Type B pancreatic cell (in vitro differentiated cells): ENCODE measurements at regions not wholly inside any gene's neighbourhood (a gene's known extent, or its start where the extent isn't known, plus 50 kb on each side); places are given as distances from the start of the nearest gene placed in this dataset.
A peak's percentile ranks its signal among the peaks of the same experiment; 100 is the strongest.

ENCODE experiments used
- DNase-seq: peaks from one replicate; pipeline ENCODE4 v3.0.0; 2021; ENCODE audit warnings: mixed read lengths; ENCODE audit not compliant: unreplicated experiment; ENCODE audit errors: extremely low spot score
- H3K27ac Mint-ChIP-seq: 2 replicates; pipeline ENCODE4 v1.8.0; 2021; ENCODE audit warnings: mild to moderate bottlenecking, mixed read lengths
- H3K27me3 Mint-ChIP-seq: 2 replicates; pipeline ENCODE4 v1.8.0; 2021; ENCODE audit warnings: mixed read lengths
- H3K36me3 Mint-ChIP-seq: 2 replicates; pipeline ENCODE4 v1.8.0; 2021; ENCODE audit warnings: mixed read lengths
- H3K4me1 Mint-ChIP-seq: one replicate; pipeline ENCODE4 v1.8.0; 2021; ENCODE audit warnings: mixed read lengths; ENCODE audit not compliant: unreplicated experiment
- H3K4me3 Mint-ChIP-seq: 2 replicates; pipeline ENCODE4 v1.8.0; 2021; ENCODE audit warnings: mild to moderate bottlenecking, mixed read lengths
- H3K9me3 Mint-ChIP-seq: 2 replicates; pipeline ENCODE4 v1.8.0; 2021; ENCODE audit warnings: mixed read lengths
- CTCF ChIP-seq: fragments of 200-600 bp; sonication (generic); conservative IDR thresholded peaks from 2 replicates; pipeline ENCODE4 v1.5.0; 2021; ENCODE audit warnings: antibody characterized with exemption, mild to moderate bottlenecking

DNA sequence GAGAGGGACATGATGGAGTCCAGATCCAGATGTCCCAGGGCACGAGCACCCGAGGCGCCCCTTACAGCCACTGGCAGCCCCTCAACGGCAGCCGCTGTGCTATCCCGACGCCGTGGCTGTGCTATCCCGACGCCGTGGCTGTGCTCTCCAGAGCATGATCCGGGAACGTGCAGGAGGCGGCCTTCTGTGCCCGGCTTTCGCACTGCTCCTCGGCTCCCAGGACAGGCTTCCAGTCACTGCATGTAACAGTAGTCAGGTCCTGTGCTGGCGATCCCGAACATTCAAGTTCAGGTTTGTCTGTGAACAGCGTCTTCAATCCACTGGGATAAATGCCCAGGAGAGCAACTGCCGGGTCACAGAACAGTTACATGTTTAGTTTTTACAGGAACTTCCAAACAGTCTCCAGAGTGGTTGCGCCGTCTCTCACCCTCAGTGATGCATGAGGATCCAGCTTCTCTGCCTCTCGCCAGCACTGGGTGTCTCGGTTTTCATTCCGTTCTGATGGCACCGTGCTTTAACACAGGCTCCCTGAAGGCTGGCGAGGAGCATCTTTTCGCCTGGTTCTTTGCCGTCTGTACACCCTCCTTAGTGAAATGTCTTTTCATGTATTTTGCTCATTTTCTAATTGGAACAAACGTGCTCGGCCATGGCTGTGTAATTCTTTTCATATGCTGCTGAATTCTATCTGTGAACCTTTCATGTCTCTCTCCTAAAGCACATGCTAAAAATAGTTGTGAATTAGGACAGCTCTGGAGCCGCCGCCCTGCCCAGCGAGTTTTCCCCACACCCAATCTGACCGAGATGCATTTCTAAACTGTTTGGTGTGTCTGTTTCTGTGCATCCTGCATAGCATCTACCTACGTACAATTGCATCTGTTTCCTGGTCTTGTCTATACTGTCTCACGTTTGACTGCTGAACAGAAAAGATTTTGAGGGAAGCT, 72.6 kb upstream of the METRNL start:
- DNase-seq: no peak
- Mint-ChIP-seq H3K27ac (peak overlapping the region; percentile 82), H3K36me3 (peaks cover 10% of the 10 kb centered on the region), H3K4me3 (peak overlapping the region; percentile 51), H3K4me1 (peaks cover 15% of the 10 kb centered on the region), H3K27me3 (no peaks in the 10 kb centered on the region), H3K9me3 (no peaks in the 10 kb centered on the region)
- no peak for TF ChIP-seq CTCF

GRCh38 chr17:83007504-83008185, 71.8 kb upstream of the METRNL start:
- Mint-ChIP-seq H3K27ac (peak overlapping the region; percentile 82), H3K4me3 (no peak overlapping the region), H3K9me3 (no peaks in the 10 kb centered on the region), H3K36me3 (peaks cover 14% of the 10 kb centered on the region), H3K27me3 (no peaks in the 10 kb centered on the region), H3K4me1 (peaks cover 21% of the 10 kb centered on the region)
- TF ChIP-seq CTCF: no peak
- DNase-seq: peak; percentile 55

DNA sequence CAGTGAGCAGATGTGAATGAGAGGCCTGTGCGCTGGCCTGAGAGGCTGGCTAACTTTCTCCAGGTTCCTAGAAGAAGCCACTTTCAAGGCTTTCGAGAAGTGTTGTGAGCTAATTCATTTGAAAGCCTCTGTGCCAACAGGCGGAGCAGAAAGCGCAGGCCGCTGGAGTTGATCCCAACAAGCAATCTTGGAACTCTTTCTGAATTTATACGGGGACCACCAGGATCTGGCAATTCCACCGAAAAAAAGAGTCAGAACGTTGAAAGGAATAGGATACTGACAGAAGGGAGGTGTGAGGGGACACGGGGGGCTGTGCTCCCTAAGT, 71.3 kb upstream of the METRNL start:
- peaks cover 25% of the 10 kb centered on the region for H3K4me1 Mint-ChIP-seq
- H3K9me3 Mint-ChIP-seq: no peaks in the 10 kb centered on the region

DNA sequence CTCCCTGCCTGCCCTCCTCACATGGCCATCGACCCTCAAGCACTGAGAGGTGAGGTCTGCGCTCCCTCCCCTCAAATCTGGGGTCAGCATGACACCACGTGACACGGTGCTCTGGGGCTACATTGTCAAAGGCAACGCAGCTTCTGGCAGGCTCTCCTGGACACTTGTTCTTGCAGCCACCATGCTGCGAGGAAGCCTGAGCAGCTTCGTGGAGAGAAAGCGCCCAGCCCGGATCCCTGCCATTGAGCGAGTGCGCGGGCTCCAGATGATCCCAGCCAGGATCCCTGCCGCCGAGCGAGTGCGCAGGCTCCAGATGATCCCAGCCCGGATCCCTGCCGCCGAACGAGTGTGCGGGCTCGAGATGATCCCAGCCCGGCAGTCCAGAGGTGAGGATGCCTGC, 70.9 kb upstream of the METRNL start:
- TF ChIP-seq CTCF: no peak
- no peaks in the 10 kb centered on the region for H3K27me3 Mint-ChIP-seq
- peak; percentile 54 for DNase-seq
- H3K4me1 Mint-ChIP-seq: peaks cover 25% of the 10 kb centered on the region
- no peak overlapping the region for H3K27ac Mint-ChIP-seq
- H3K9me3 Mint-ChIP-seq: no peaks in the 10 kb centered on the region
- H3K4me3 Mint-ChIP-seq: no peak overlapping the region
- H3K36me3 Mint-ChIP-seq: peaks cover 17% of the 10 kb centered on the region

More for the DNA sequence above, 71.3 kb upstream of the METRNL start:
- DNase-seq: no peak
- Mint-ChIP-seq H3K27me3 (no peaks in the 10 kb centered on the region), H3K36me3 (peaks cover 17% of the 10 kb centered on the region), H3K27ac (no peak overlapping the region), H3K4me3 (no peak overlapping the region)
- TF ChIP-seq CTCF: no peak

DNA sequence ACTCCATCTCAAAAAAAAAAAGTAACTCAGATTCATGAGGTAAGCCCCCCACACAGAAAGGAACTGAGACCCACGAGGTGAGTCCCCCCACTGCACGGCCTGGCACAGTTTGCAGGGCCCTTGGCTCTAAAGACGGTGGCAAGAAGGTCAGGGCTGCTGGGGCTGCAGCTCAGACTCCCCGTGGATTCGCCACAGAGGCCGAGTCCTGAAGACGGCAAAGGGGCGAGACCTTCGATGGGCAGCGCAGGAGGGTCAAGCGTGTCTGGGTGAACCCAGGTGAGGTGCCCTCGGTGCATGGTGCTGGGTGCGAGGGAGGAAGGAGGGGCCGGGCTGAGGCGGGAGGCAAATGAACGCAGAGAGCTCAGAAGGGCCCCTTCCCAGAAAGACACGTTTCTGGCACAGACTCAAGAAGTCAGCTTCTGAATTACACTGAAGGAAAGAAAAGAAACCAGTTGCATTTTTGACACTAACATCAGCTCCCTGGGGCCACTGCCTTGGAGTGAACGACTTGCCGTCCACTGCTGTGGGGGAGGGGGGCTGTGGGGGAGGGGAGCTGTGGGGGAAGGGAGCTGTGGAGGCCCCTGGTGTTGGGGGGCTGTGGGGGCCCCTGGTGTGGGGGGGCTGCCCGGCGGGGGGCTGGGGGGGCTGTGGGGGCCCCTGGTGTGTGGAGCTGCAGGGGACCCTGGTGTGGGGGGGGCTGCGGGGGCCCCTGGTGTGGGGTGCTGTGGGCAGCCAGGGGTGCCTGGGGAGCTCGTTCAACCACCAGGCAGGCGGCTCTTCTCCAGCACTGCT, 69.8 kb upstream of the METRNL start:
- no peak overlapping the region for H3K27ac Mint-ChIP-seq
- DNase-seq: no peak

More for the DNA sequence above, 69.8 kb upstream of the METRNL start:
- peaks cover 17% of the 10 kb centered on the region for H3K36me3 Mint-ChIP-seq
- no peaks in the 10 kb centered on the region for H3K27me3 Mint-ChIP-seq
- H3K4me3 Mint-ChIP-seq: no peak overlapping the region
- peaks cover 31% of the 10 kb centered on the region for H3K4me1 Mint-ChIP-seq
- H3K9me3 Mint-ChIP-seq: no peaks in the 10 kb centered on the region
- TF ChIP-seq CTCF: no peak
